Suprapubic skin (tissue), 4 donors: ENCODE measurements at regions not wholly inside any gene's neighbourhood (a gene's known extent, or its start where the extent isn't known, plus 50 kb on each side); places are given as distances from the start of the nearest gene placed in this dataset.

ENCODE experiments used
- DNase-seq, 2 donors: peaks; one replicate each; pipeline ENCODE4 v3.0.0-alpha.2; 2019; ENCODE audit warnings: low spot score in 2 of 2
- H3K27ac ChIP-seq: fragments of 200-600 bp; sonication (generic); one replicate; pipeline ENCODE4 v1.5.1; 2019
- H3K27me3 ChIP-seq: fragments of 200-600 bp; sonication (generic); one replicate; pipeline ENCODE4 v1.5.1; 2019
- H3K36me3 ChIP-seq: fragments of 200-600 bp; sonication (generic); one replicate; pipeline ENCODE4 v1.5.1; 2019
- H3K4me1 ChIP-seq: fragments of 200-600 bp; sonication (generic); one replicate; pipeline ENCODE4 v1.5.1; 2019
- H3K4me3 ChIP-seq: fragments of 200-600 bp; sonication (generic); one replicate; pipeline ENCODE4 v1.5.1; 2019; ENCODE audit warnings: mild to moderate bottlenecking
- H3K9me3 ChIP-seq: fragments of 200-600 bp; sonication (generic); one replicate; pipeline ENCODE4 v1.5.1; 2019
- EP300 ChIP-seq: sonication (generic); formaldehyde crosslinking; IDR thresholded peaks from one replicate; pipeline ENCODE4 v1.6.1; 2017; ENCODE audit warnings: antibody characterized with exemption
- POLR2A ChIP-seq, 2 donors: fragments of 450-650 bp; IDR thresholded peaks; one replicate each; pipeline ENCODE4 v1.6.1; 2017; ENCODE audit warnings: antibody characterized with exemption in 2 of 2, mild to moderate bottlenecking in 2 of 2, moderate library complexity in 2 of 2
- POLR2AphosphoS5 ChIP-seq, 3 donors: sonication (generic); formaldehyde crosslinking; IDR thresholded peaks; one replicate each; pipeline ENCODE4 v1.6.1; 2017; ENCODE audit warnings: antibody characterized with exemption in 3 of 3
- WGBS: methylation state at CpG from one replicate; pipeline ENCODE4 v1.1.5; 2018; 5-methylcytosine and 5-hydroxymethylcytosine counted together
- TF ChIP-seq, protein P1 (sequence below), 2 donors: fragments of 200-600 bp in 1 of 2; fragments of 450-650 bp in 1 of 2; sonication (generic) in 1 of 2; IDR thresholded peaks; one replicate each; pipeline ENCODE4 v1.5.1; 2016 to 2019; ENCODE audit warnings: antibody characterized with exemption in 2 of 2, mild to moderate bottlenecking in 1 of 2, moderate library complexity in 1 of 2

DNA sequence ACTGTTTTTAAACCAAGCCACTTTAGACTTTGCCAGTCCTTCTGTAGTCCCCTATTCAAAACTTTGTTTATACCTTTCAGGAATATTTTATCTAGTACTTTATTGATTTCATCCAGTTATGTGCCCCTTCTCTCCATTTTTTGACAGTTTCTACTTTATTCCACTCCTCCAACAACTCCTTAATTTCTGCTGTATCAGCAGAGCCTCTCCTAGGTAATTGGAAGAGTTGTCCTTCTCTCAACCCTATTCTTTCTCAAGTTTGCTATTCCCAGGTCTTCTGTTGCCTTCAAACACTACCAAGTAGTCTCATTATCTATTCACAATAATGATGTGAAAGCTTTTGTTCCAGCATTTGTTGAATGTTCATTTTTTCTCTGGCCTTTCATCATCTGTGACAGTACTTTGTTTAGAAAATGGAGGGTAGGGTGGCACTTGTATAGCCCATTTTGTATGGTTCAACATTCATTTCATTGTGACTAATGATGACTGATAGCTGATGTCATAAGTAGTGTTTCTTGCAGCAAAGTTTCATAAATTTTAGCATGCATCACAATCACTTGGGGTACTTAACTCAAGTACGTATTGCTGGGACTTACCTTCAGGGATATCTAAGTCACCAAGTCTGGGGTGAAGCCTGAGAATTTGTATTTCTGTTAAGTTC, 204.4 kb upstream of the DMRT1 start:
- H3K27me3 ChIP-seq: no peaks in the 10 kb centered on the region
- WGBS: 94% methylated on average over 1 of the region's 1 CpG
- H3K27ac ChIP-seq: no peak overlapping the region
- no peak for DNase-seq
- no peaks in the 10 kb centered on the region for H3K9me3 ChIP-seq
- no peaks in the 10 kb centered on the region for H3K4me1 ChIP-seq
- no peaks in the 10 kb centered on the region for H3K36me3 ChIP-seq
- H3K4me3 ChIP-seq: no peak overlapping the region
- TF ChIP-seq POLR2AphosphoS5 (IDR thresholded peaks at IDR 0.05): no peak
- no peak for TF ChIP-seq POLR2A (IDR thresholded peaks at IDR 0.05)
- no peak for TF ChIP-seq EP300
- TF ChIP-seq, protein P1, sequence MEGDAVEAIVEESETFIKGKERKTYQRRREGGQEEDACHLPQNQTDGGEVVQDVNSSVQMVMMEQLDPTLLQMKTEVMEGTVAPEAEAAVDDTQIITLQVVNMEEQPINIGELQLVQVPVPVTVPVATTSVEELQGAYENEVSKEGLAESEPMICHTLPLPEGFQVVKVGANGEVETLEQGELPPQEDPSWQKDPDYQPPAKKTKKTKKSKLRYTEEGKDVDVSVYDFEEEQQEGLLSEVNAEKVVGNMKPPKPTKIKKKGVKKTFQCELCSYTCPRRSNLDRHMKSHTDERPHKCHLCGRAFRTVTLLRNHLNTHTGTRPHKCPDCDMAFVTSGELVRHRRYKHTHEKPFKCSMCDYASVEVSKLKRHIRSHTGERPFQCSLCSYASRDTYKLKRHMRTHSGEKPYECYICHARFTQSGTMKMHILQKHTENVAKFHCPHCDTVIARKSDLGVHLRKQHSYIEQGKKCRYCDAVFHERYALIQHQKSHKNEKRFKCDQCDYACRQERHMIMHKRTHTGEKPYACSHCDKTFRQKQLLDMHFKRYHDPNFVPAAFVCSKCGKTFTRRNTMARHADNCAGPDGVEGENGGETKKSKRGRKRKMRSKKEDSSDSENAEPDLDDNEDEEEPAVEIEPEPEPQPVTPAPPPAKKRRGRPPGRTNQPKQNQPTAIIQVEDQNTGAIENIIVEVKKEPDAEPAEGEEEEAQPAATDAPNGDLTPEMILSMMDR (IDR thresholded peaks at IDR 0.05): no peak

DNA sequence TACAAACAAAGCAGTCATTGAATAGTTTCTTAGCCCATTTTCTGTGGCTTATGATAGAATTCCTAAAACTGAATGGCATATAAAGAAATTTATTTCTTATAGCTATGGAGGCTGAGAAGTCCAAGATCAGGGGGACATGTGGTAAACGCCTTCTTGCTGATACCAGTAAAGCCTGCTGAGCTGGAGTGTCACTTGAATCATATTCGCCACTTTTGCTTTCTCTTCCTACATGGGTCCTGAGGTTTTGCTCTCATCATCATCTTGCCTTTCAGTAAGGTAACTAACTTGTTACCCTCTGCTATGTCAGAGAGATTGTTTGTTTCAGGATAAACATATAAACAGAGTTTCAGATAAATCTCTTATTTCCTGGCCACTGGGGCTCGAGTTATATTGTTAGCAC, 203.3 kb upstream of the DMRT1 start:
- no peaks in the 10 kb centered on the region for H3K9me3 ChIP-seq
- H3K27ac ChIP-seq: no peak overlapping the region
- no peaks in the 10 kb centered on the region for H3K36me3 ChIP-seq
- TF ChIP-seq POLR2A (IDR thresholded peaks at IDR 0.05): no peak
- no peak for TF ChIP-seq POLR2AphosphoS5 (IDR thresholded peaks at IDR 0.05)
- TF ChIP-seq, protein P1 (IDR thresholded peaks at IDR 0.05): no peak
- no peak for TF ChIP-seq EP300
- no peak overlapping the region for H3K4me3 ChIP-seq
- H3K27me3 ChIP-seq: no peaks in the 10 kb centered on the region
- DNase-seq: no peak
- no peaks in the 10 kb centered on the region for H3K4me1 ChIP-seq
- WGBS: 83% methylated on average over 3 of the region's 3 CpGs

DNA sequence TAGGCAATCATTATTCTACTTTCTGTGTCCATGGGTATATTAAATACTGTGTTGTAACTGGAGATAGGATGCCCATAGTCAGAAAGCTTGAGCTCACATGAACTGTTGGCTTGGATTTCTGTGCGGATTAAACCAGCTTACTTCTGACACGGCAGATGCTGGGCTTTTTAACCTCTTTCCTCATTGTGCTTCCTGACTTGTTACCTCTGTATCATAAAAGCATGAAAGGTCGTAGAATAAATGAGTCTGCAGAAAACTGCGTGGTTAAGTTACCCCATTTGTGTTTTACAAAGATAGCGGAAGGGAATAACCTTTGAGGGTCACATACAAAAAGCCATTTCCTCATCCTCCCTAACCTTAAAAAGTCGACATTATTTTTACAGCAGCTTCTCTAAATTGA, 199.5 kb upstream of the DMRT1 start:
- H3K27ac ChIP-seq: no peak overlapping the region

DNA sequence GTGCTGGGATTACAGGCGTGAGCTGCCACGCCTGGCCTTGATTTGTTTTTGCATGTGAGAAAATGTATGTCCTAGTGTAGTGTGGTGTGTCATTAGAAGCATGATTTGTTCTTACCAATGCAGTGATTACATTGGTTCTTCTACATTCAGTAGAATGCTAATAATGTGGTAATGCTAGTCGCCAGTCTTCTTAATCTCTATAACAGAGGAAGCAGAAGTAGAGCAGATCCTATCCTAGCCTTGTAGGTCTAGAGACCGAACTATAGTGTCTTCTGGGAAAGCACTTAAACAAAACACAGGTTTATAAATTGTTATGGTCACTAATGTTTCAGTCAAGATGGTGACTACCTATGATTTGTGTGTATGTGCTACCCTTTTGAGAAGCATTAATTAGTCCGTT, 197.5 kb upstream of the DMRT1 start:
- no peaks in the 10 kb centered on the region for H3K9me3 ChIP-seq
- no peaks in the 10 kb centered on the region for H3K36me3 ChIP-seq
- H3K4me3 ChIP-seq: no peak overlapping the region
- no peak for DNase-seq
- WGBS: 96% methylated on average over 5 of the region's 5 CpGs
- no peak overlapping the region for H3K27ac ChIP-seq
- TF ChIP-seq POLR2A (IDR thresholded peaks at IDR 0.05) (no peak), EP300 (no peak), POLR2AphosphoS5 (IDR thresholded peaks at IDR 0.05) (no peak)
- TF ChIP-seq, protein P1 (IDR thresholded peaks at IDR 0.05): no peak
- peaks cover 2% of the 10 kb centered on the region for H3K4me1 ChIP-seq
- no peaks in the 10 kb centered on the region for H3K27me3 ChIP-seq

More for the DNA sequence above, 199.5 kb upstream of the DMRT1 start:
- H3K9me3 ChIP-seq: no peaks in the 10 kb centered on the region
- H3K4me3 ChIP-seq: no peak overlapping the region
- no peaks in the 10 kb centered on the region for H3K27me3 ChIP-seq
- TF ChIP-seq, protein P1 (IDR thresholded peaks at IDR 0.05): no peak
- TF ChIP-seq POLR2AphosphoS5 (IDR thresholded peaks at IDR 0.05): no peak
- TF ChIP-seq POLR2A (IDR thresholded peaks at IDR 0.05): no peak
- no peak for TF ChIP-seq EP300
- 71% methylated on average over 6 of the region's 6 CpGs for WGBS
- no peak for DNase-seq
- H3K4me1 ChIP-seq: no peaks in the 10 kb centered on the region
- no peaks in the 10 kb centered on the region for H3K36me3 ChIP-seq

DNA sequence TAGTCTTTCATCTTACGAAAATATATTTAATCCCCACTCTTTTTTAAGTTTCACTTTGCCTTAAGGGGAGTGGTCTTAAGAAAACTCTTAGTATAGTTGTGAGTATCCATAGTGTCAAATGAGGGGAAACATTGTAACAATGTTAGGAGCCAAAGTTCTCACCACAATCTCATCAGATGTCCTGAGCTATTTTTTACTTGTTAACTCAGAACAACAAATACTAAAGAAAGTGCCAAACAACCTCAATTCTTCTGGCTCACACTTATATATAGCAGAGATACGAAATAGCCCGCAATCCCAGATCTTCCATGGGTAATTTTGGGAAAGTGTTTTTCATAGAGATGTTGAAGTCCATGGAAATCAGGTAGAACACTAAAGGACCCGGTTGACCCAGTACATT, 194.0 kb upstream of the DMRT1 start:
- H3K4me3 ChIP-seq: no peak overlapping the region
- no peaks in the 10 kb centered on the region for H3K27me3 ChIP-seq
- no peak for TF ChIP-seq EP300
- TF ChIP-seq, protein P1 (IDR thresholded peaks at IDR 0.05): no peak
- no peak for TF ChIP-seq POLR2A (IDR thresholded peaks at IDR 0.05)
- TF ChIP-seq POLR2AphosphoS5 (IDR thresholded peaks at IDR 0.05): no peak
- no peak overlapping the region for H3K27ac ChIP-seq
- peaks cover 22% of the 10 kb centered on the region for H3K4me1 ChIP-seq
- H3K9me3 ChIP-seq: no peaks in the 10 kb centered on the region
- no peaks in the 10 kb centered on the region for H3K36me3 ChIP-seq
- 93% methylated on average over 4 of the region's 4 CpGs for WGBS
- DNase-seq: no peak
